Osteocyte (in vitro differentiated cells): ENCODE measurements at regions not wholly inside any gene's neighbourhood (a gene's known extent, or its start where the extent isn't known, plus 50 kb on each side); places are given as distances from the start of the nearest gene placed in this dataset.

Source experiments
- DNase-seq: peaks from one replicate; pipeline ENCODE4 v3.0.0; 2021; ENCODE audit warnings: mixed read lengths; ENCODE audit not compliant: unreplicated experiment; ENCODE audit errors: extremely low spot score
- H3K27ac Mint-ChIP-seq: one replicate; pipeline ENCODE4 v1.8.0; 2021; ENCODE audit warnings: mild to moderate bottlenecking, mixed read lengths; ENCODE audit not compliant: unreplicated experiment
- H3K27me3 Mint-ChIP-seq: one replicate; pipeline ENCODE4 v1.8.0; 2021; ENCODE audit warnings: mixed read lengths; ENCODE audit not compliant: unreplicated experiment
- H3K36me3 Mint-ChIP-seq: one replicate; pipeline ENCODE4 v1.8.0; 2021; ENCODE audit warnings: mixed read lengths; ENCODE audit not compliant: unreplicated experiment
- H3K4me1 Mint-ChIP-seq: one replicate; pipeline ENCODE4 v1.8.0; 2021; ENCODE audit warnings: mixed read lengths; ENCODE audit not compliant: unreplicated experiment
- H3K4me3 Mint-ChIP-seq: one replicate; pipeline ENCODE4 v1.8.0; 2021; ENCODE audit warnings: mild to moderate bottlenecking, moderate library complexity, mixed read lengths; ENCODE audit not compliant: unreplicated experiment
- H3K9me3 Mint-ChIP-seq: one replicate; pipeline ENCODE4 v1.8.0; 2021; ENCODE audit warnings: mixed read lengths; ENCODE audit not compliant: unreplicated experiment
- TF ChIP-seq, protein P1 (sequence below): fragments of 200-600 bp; sonication (generic); IDR thresholded peaks from 2 replicates; pipeline ENCODE4 v1.5.0; 2021; ENCODE audit warnings: antibody characterized with exemption, mild to moderate bottlenecking, moderate library complexity

DNA sequence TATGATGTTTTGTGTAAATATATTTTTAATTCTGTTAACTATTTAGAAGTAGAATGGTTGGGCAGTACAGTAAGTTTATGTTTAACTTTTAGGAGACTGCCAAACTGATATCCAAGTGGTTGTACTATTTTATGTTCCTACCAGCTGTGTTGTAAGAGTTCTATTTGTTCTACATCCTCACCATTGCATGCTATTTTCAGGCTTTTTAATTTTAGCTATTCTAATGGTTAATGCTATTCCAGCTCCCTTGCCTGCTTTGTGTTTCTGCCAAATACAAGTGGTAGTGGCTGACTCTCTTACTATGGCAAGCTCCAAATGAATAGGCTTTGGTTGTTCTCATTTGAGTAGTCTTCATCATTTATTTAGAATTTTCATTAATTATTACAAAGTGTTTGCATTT, 476.4 kb downstream of the KIF4B start:
- H3K4me3 Mint-ChIP-seq: no peak overlapping the region
- H3K27me3 Mint-ChIP-seq: no peaks in the 10 kb centered on the region

DNA sequence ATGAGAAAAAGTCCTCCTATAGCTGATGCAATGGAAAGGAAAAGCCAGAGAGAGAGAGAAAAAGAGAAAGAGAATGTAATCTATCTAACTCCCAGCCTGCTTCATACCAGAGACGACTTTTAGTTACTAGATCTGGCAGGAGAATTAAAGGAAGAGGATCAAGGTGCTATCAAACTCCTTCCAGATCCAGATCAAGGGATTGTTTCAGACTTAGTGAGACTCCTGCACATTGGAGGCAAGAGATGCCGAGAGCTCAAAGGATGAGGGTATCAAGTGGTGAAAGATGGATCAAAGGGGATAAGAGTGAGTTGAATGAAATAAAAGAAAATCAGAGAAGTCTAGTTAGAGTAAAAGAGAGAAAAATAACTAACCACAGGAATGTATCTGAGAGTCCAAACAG, 478.6 kb downstream of the KIF4B start:
- Mint-ChIP-seq H3K4me3 (no peak overlapping the region), H3K27ac (no peak overlapping the region), H3K27me3 (no peaks in the 10 kb centered on the region), H3K9me3 (no peaks in the 10 kb centered on the region), H3K36me3 (no peaks in the 10 kb centered on the region), H3K4me1 (no peaks in the 10 kb centered on the region)
- DNase-seq: no peak
- TF ChIP-seq, protein P1, sequence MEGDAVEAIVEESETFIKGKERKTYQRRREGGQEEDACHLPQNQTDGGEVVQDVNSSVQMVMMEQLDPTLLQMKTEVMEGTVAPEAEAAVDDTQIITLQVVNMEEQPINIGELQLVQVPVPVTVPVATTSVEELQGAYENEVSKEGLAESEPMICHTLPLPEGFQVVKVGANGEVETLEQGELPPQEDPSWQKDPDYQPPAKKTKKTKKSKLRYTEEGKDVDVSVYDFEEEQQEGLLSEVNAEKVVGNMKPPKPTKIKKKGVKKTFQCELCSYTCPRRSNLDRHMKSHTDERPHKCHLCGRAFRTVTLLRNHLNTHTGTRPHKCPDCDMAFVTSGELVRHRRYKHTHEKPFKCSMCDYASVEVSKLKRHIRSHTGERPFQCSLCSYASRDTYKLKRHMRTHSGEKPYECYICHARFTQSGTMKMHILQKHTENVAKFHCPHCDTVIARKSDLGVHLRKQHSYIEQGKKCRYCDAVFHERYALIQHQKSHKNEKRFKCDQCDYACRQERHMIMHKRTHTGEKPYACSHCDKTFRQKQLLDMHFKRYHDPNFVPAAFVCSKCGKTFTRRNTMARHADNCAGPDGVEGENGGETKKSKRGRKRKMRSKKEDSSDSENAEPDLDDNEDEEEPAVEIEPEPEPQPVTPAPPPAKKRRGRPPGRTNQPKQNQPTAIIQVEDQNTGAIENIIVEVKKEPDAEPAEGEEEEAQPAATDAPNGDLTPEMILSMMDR: no peak

More for the DNA sequence above, 476.4 kb downstream of the KIF4B start:
- no peaks in the 10 kb centered on the region for H3K4me1 Mint-ChIP-seq
- DNase-seq: no peak
- H3K9me3 Mint-ChIP-seq: no peaks in the 10 kb centered on the region
- H3K27ac Mint-ChIP-seq: no peak overlapping the region
- TF ChIP-seq, protein P1: no peak
- no peaks in the 10 kb centered on the region for H3K36me3 Mint-ChIP-seq

DNA sequence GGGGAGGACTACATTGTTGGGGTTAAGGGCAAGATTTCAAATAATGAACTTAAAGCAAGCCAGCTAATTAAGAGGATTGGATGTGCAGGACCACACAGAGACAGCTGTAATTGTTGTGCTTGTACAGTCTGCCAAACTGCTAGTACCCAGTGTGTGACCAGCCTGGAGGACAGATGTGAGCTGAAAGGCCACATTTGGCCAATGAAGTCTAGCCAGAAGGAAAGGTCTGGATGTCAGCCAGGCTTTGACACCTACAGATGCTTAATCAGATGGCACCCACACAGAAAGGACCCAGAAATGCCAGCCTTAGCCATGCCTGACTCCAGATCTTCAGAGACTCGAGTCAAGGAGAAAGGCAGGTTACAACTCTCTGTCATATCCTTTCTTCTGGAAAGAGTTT, 491.1 kb downstream of the KIF4B start:
- Mint-ChIP-seq H3K36me3 (no peaks in the 10 kb centered on the region), H3K9me3 (no peaks in the 10 kb centered on the region), H3K27me3 (no peaks in the 10 kb centered on the region), H3K4me1 (no peaks in the 10 kb centered on the region), H3K4me3 (no peak overlapping the region), H3K27ac (no peak overlapping the region)
- TF ChIP-seq, protein P1: no peak
- DNase-seq: no peak

DNA sequence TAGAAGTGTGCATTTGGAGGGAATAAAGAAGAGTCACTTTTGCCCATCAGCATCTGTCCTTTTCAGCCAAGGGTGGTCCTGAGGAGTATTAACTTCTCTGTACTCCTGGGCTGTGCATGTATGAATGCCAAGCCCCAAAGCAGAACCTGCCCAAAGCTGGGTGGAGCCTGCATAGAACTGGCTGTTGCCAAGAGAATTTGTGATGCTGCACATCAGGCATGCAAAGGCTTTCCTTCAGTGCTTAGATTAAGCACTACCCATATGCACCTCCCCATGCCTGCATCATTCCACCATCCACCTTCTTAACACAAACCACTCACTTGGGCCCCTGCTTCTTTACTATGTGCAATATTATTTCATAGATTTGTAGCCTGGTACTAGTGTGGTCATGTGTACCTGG, 493.8 kb downstream of the KIF4B start:
- Mint-ChIP-seq H3K4me3 (no peak overlapping the region), H3K27me3 (no peaks in the 10 kb centered on the region), H3K4me1 (no peaks in the 10 kb centered on the region), H3K36me3 (no peaks in the 10 kb centered on the region), H3K9me3 (no peaks in the 10 kb centered on the region), H3K27ac (no peak overlapping the region)
- no peak for DNase-seq
- TF ChIP-seq, protein P1: no peak

DNA sequence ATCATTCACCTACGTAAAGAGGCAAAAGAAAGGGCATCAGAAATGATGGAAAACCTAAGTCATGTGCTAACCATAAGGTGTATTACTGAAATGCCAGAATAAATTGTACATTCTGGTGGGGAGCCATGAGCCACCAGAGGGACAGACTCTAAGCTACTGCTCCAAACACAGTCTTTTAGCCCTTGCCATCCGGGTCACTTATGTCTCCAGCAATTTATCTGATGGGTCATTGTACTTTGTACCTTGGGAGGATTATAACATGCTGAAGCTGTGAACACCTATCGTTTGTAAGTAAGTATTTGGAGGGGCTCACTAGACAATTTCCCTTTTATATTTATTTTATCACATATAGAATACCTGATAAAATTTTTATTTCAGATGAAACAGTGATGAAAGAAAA, 495.1 kb downstream of the KIF4B start:
- DNase-seq: no peak
- Mint-ChIP-seq H3K9me3 (no peaks in the 10 kb centered on the region), H3K27ac (no peak overlapping the region), H3K36me3 (no peaks in the 10 kb centered on the region), H3K4me3 (no peak overlapping the region), H3K27me3 (no peaks in the 10 kb centered on the region), H3K4me1 (no peaks in the 10 kb centered on the region)
- TF ChIP-seq, protein P1: no peak
